ENCODE measurements at regions not wholly inside any gene's neighbourhood (a gene's known extent, or its start where the extent isn't known, plus 50 kb on each side); places are given as distances from the start of the nearest gene placed in this dataset.

- no peaks in the 10 kb centered on the region for H3K9me3 ChIP-seq
- no peaks in the 10 kb centered on the region for H3K4me1 ChIP-seq
- DNase-seq (no peak), ATAC-seq (no peak)
- no peak overlapping the region for H3K4me3 ChIP-seq
- no peak for TF ChIP-seq CTCF (IDR thresholded peaks at IDR 0.05)
- intact Hi-C loops (cut with DNase I) = no loop called here
- no peaks in the 10 kb centered on the region for H3K36me3 ChIP-seq
- H3K27ac ChIP-seq = no peak overlapping the region
- H3K27me3 ChIP-seq = no peaks in the 10 kb centered on the region
Measured at GRCh38 chr12:94755598-94755997, 105.2 kb upstream of the TMCC3 start.

- no peaks in the 10 kb centered on the region for H3K4me1 ChIP-seq
- no peak overlapping the region for H3K27ac ChIP-seq
- DNase-seq = no peak
- H3K9me3 ChIP-seq = no peaks in the 10 kb centered on the region
- H3K36me3 ChIP-seq = no peaks in the 10 kb centered on the region
- no peak overlapping the region for H3K4me3 ChIP-seq
- intact Hi-C loops (cut with DNase I) = no loop called here
- TF ChIP-seq CTCF (IDR thresholded peaks at IDR 0.05) = peak; percentile 25
- no peak for ATAC-seq
- H3K27me3 ChIP-seq = no peaks in the 10 kb centered on the region
Measured at GRCh38 chr12:94754653-94755052, 104.3 kb upstream of the TMCC3 start.

GRCh38 chr12:94753036-94753679 lies 102.8 kb upstream of the TMCC3 start:
- intact Hi-C loops (cut with DNase I) = no loop called here

GRCh38 chr12:94750864-94751263 lies 100.5 kb upstream of the TMCC3 start:
- DNase-seq (no peak), ATAC-seq (no peak)
- no peak overlapping the region for H3K27ac ChIP-seq
- H3K36me3 ChIP-seq = no peaks in the 10 kb centered on the region
- intact Hi-C loops (cut with DNase I) = no loop called here
- TF ChIP-seq CTCF (IDR thresholded peaks at IDR 0.05) = no peak
- no peaks in the 10 kb centered on the region for H3K27me3 ChIP-seq
- H3K9me3 ChIP-seq = no peaks in the 10 kb centered on the region
- no peaks in the 10 kb centered on the region for H3K4me1 ChIP-seq
- H3K4me3 ChIP-seq = no peak overlapping the region

More at GRCh38 chr12:94753036-94753679, 102.8 kb upstream of the TMCC3 start:
- no peaks in the 10 kb centered on the region for H3K27me3 ChIP-seq
- TF ChIP-seq CTCF (IDR thresholded peaks at IDR 0.05) = no peak
- no peaks in the 10 kb centered on the region for H3K36me3 ChIP-seq
- no peaks in the 10 kb centered on the region for H3K9me3 ChIP-seq
- ATAC-seq (peak; percentile 45), DNase-seq (no peak)
- H3K4me1 ChIP-seq = no peaks in the 10 kb centered on the region
- no peak overlapping the region for H3K4me3 ChIP-seq
- H3K27ac ChIP-seq = no peak overlapping the region

- no peak for TF ChIP-seq CTCF (IDR thresholded peaks at IDR 0.05)
- intact Hi-C loops (cut with DNase I) = no loop called here
- H3K4me1 ChIP-seq = no peaks in the 10 kb centered on the region
- no peak overlapping the region for H3K27ac ChIP-seq
- no peaks in the 10 kb centered on the region for H3K9me3 ChIP-seq
- no peak for DNase-seq
- H3K36me3 ChIP-seq = no peaks in the 10 kb centered on the region
- no peak overlapping the region for H3K4me3 ChIP-seq
- no peak for ATAC-seq
- no peaks in the 10 kb centered on the region for H3K27me3 ChIP-seq
Measured at GRCh38 chr12:94749890-94750289, 99.5 kb upstream of the TMCC3 start.

- no peak for DNase-seq
- H3K4me1 ChIP-seq = no peaks in the 10 kb centered on the region
- no peak overlapping the region for H3K27ac ChIP-seq
- no peaks in the 10 kb centered on the region for H3K36me3 ChIP-seq
- no peak for TF ChIP-seq CTCF (IDR thresholded peaks at IDR 0.05)
- intact Hi-C loops (cut with DNase I) = no loop called here
- no peak overlapping the region for H3K4me3 ChIP-seq
- no peak for ATAC-seq
- H3K9me3 ChIP-seq = no peaks in the 10 kb centered on the region
- H3K27me3 ChIP-seq = no peaks in the 10 kb centered on the region
Measured at GRCh38 chr12:94749455-94749854, 99.1 kb upstream of the TMCC3 start.

All from upper lobe of right lung (tissue), 1 donor.